Pancreas (tissue), 10 donors: ENCODE measurements at regions not wholly inside any gene's neighbourhood (a gene's known extent, or its start where the extent isn't known, plus 50 kb on each side); places are given as distances from the start of the nearest gene placed in this dataset.

ENCODE experiments used
- ATAC-seq, 4 donors: fragments of 200-7000 bp; cut with Tn5 transposase; one replicate each; pipeline versions ENCODE4 v1.8.0 to v1.9.1; 2020; ENCODE audit warnings: mild to moderate bottlenecking in 4 of 4, moderate library complexity in 4 of 4
- DNase-seq, 6 donors: peaks; one replicate each; pipeline ENCODE4 v3.0.0-alpha.2; 2020
- FAIRE-seq: peaks from 2 replicates; lab custom pipeline; 2012; peaks lifted over from hg19 to GRCh38; lab: Jason Lieb, UNC
- H3K27ac ChIP-seq, 4 donors: fragments of 200-600 bp; sonication (generic); 1 replicate in 3 of 4; 2 replicates in 1 of 4; pipeline versions ENCODE4 v1.5.0 to v1.8.0; 2020
- H3K27me3 ChIP-seq, 4 donors: fragments of 200-600 bp; one replicate each; pipeline ENCODE4 v1.8.0; 2021
- H3K36me3 ChIP-seq, 3 donors: fragments of 200-600 bp; sonication (generic) in 1 of 3; one replicate each; pipeline versions ENCODE4 v1.5.0 to v1.8.0; 2020 to 2021
- H3K4me1 ChIP-seq, 3 donors: fragments of 200-600 bp; one replicate each; pipeline ENCODE4 v1.8.0; 2021
- H3K4me3 ChIP-seq, 4 donors: fragments of 200-600 bp; sonication (generic) in 2 of 4; one replicate each; pipeline versions ENCODE4 v1.5.0 to v1.8.0; 2020 to 2021
- H3K9me3 ChIP-seq, 4 donors: fragments of 200-600 bp; one replicate each; pipeline ENCODE4 v1.8.0; 2021
- CTCF ChIP-seq, 4 donors: fragments of 200-600 bp; sonication (generic) in 3 of 4; IDR thresholded peaks; one replicate each; pipeline versions ENCODE4 v1.5.0 to v1.8.0; 2021; ENCODE audit warnings: antibody characterized with exemption in 4 of 4
- WGBS, 2 donors: extraction: QIAGEN DNeasy Blood & Tissue Kit; methylation state at CpG; one replicate each; pipeline ENCODE4 v1.1.7; 2013; 5-methylcytosine and 5-hydroxymethylcytosine counted together
- intact Hi-C, 3 donors: fragments of 100-400 bp; cut with DNase I; formaldehyde crosslinking; loops; one replicate each; pipeline versions ENCODE4 v1.11.1 to v1.14.2; 2022
- donor health status: healthy with polysubstance abuse.
- donor health status: DM: no; HTN: no; CAD: no; lungs with moderate emphysema.
- donor health status: DM: no; HTN: no; CAD: no.
- donor health status: control.
- donor health status: control.
- donor health status: Bipolar disorder and iron deficiency.
- donor health status: DM: yes; HTN: yes; CAD: no.
- donor health status: DM: no; HTN: no; CAD: no.
- donor health status: DM: no; HTN: no; CAD: no.
- donor health status: DM: yes; HTN: yes; CAD: no.

- no peaks in the 10 kb centered on the region for H3K9me3 ChIP-seq
- no peaks in the 10 kb centered on the region for H3K36me3 ChIP-seq
- 83% methylated on average over 1 of the region's 1 CpG for WGBS, 2 donors
- DNase-seq (no peak), FAIRE-seq (no peak), ATAC-seq (no peak)
- no peak overlapping the region for H3K27ac ChIP-seq
- no peaks in the 10 kb centered on the region for H3K4me1 ChIP-seq
- H3K27me3 ChIP-seq = no peaks in the 10 kb centered on the region
- intact Hi-C loops = no loop called here
- no peak overlapping the region for H3K4me3 ChIP-seq
- no peak for TF ChIP-seq CTCF (IDR thresholded peaks at IDR 0.05)
Observed at GRCh38 chr3:17852217-17852616, 109.8 kb upstream of the TBC1D5 start.

- no peaks in the 10 kb centered on the region for H3K27me3 ChIP-seq
- DNase-seq (no peak), ATAC-seq (no peak), FAIRE-seq (no peak)
- H3K4me1 ChIP-seq = no peaks in the 10 kb centered on the region
- TF ChIP-seq CTCF (IDR thresholded peaks at IDR 0.05) = no peak
- H3K9me3 ChIP-seq = no peaks in the 10 kb centered on the region
- no peak overlapping the region for H3K4me3 ChIP-seq
- no peak overlapping the region for H3K27ac ChIP-seq
- H3K36me3 ChIP-seq = no peaks in the 10 kb centered on the region
- intact Hi-C loops = no loop called here
Observed at GRCh38 chr3:17850448-17850847, 108.0 kb upstream of the TBC1D5 start.

DNA sequence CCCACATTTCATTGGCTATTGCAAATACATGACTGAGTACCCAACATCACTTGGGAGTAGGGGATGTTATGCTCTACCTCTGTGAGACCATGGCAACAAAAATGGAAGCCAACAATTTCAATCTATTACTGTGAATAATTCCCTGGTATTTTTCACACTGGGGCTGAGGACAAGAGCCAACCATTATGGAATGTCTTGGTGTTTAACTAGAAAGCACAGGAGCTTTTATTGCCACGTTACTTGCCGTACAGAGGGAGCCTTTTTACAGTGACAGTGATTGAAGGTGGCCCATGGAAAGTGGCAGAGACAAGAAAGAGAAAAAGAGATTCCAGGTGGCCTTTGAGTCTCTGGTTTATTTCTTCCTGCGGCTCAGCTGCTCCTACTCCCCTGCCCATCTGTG lies 105.7 kb upstream of the TBC1D5 start:
- no peak for TF ChIP-seq CTCF (IDR thresholded peaks at IDR 0.05)
- DNase-seq (no peak), FAIRE-seq (no peak), ATAC-seq (no peak)
- Histone ChIP-seq H3K27ac (no peak overlapping the region), H3K27me3 (no peaks in the 10 kb centered on the region), H3K36me3 (no peaks in the 10 kb centered on the region), H3K9me3 (no peaks in the 10 kb centered on the region), H3K4me1 (no peaks in the 10 kb centered on the region), H3K4me3 (no peak overlapping the region)
- intact Hi-C loops = loop anchor here in 1 of 3 donors (10.0 kb wide), 1 partner anchor 203 kb away; no protein-coding TSS in a partner anchor
- 90 to 91% methylated on average over 3 of the region's 3 CpGs for WGBS, 2 donors

GRCh38 chr3:17847156-17847555 lies 104.7 kb upstream of the TBC1D5 start:
- whole genome bisulfite sequencing, 2 donors = 86 to 94% methylated on average over 5 of the region's 5 CpGs
- ATAC-seq (no peak), DNase-seq (no peak), FAIRE-seq (no peak)
- intact Hi-C loops = loop anchor here in 1 of 3 donors (10.0 kb wide), 1 partner anchor 202 kb away; no protein-coding TSS in a partner anchor
- no peaks in the 10 kb centered on the region for H3K36me3 ChIP-seq
- no peaks in the 10 kb centered on the region for H3K9me3 ChIP-seq
- no peaks in the 10 kb centered on the region for H3K27me3 ChIP-seq
- no peak for TF ChIP-seq CTCF (IDR thresholded peaks at IDR 0.05)
- no peaks in the 10 kb centered on the region for H3K4me1 ChIP-seq
- no peak overlapping the region for H3K27ac ChIP-seq
- no peak overlapping the region for H3K4me3 ChIP-seq

DNA sequence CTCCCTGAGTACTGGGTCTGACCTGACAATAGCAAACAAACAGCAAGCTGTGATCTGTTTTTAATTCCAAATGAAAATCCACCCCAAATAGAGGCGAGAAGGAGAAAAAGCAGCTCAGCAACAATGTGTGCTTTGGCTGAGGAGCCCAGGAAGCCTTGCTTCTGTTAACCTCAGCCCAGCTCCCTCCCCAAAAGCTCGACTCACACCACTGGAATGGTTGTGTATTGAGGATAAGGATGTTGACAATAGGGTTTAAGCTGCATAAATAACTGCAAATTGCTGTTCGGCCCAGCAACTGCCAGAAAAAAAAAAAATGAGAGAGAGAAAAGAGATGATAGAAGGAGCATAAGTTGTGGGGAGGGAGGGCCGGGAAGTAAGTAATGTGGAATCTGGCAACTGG lies 104.0 kb upstream of the TBC1D5 start:
- intact Hi-C loops = loop anchor here in 1 of 3 donors (10.0 kb wide), 1 partner anchor 202 kb away; no protein-coding TSS in a partner anchor
- Histone ChIP-seq H3K27ac (no peak overlapping the region), H3K36me3 (no peaks in the 10 kb centered on the region), H3K4me1 (no peaks in the 10 kb centered on the region), H3K4me3 (no peak overlapping the region), H3K9me3 (no peaks in the 10 kb centered on the region), H3K27me3 (no peaks in the 10 kb centered on the region)
- WGBS, 2 donors = 62 to 80% methylated on average over 4 of the region's 4 CpGs
- DNase-seq (no peak), ATAC-seq (no peak), FAIRE-seq (no peak)
- TF ChIP-seq CTCF (IDR thresholded peaks at IDR 0.05) = no peak
